NT2/D1 (cell line): ENCODE measurements at regions not wholly inside any gene's neighbourhood (a gene's known extent, or its start where the extent isn't known, plus 50 kb on each side); places are given as distances from the start of the nearest gene placed in this dataset.

Source experiments
- SUZ12 ChIP-seq: IDR thresholded peaks from 2 replicates; pipeline ENCODE4 v1.6.1; 2011; ENCODE audit not compliant: insufficient read length, insufficient read depth; ENCODE audit errors: extremely low read depth
- YY1 ChIP-seq: IDR thresholded peaks from 2 replicates; pipeline ENCODE4 v1.6.1; 2011; ENCODE audit not compliant: insufficient read length, insufficient read depth
- ZNF274 ChIP-seq: IDR thresholded peaks from 2 replicates; pipeline ENCODE4 v1.6.1; 2011; ENCODE audit warnings: mild to moderate bottlenecking, low read depth, low read length

- no peak for TF ChIP-seq ZNF274
- no peak for TF ChIP-seq YY1
- no peak for TF ChIP-seq SUZ12
Measured at GRCh38 chr7:46237466-46237865, 316.4 kb upstream of the IGFBP3 start.
